ENCODE measurements at regions not wholly inside any gene's neighbourhood (a gene's known extent, or its start where the extent isn't known, plus 50 kb on each side); places are given as distances from the start of the nearest gene placed in this dataset.

- Histone ChIP-seq H3K27me3 (no peaks in the 10 kb centered on the region), H3K9me3 (no peaks in the 10 kb centered on the region), H3K36me3 (no peaks in the 10 kb centered on the region), H3K4me3 (no peak overlapping the region), H3K27ac (no peak overlapping the region), H3K4me1 (no peaks in the 10 kb centered on the region)
- intact Hi-C loops (cut with DNase I; ENCODE audit: low total_unique reads): no loop called here
- no peak for DNase-seq
- TF ChIP-seq, protein P1, sequence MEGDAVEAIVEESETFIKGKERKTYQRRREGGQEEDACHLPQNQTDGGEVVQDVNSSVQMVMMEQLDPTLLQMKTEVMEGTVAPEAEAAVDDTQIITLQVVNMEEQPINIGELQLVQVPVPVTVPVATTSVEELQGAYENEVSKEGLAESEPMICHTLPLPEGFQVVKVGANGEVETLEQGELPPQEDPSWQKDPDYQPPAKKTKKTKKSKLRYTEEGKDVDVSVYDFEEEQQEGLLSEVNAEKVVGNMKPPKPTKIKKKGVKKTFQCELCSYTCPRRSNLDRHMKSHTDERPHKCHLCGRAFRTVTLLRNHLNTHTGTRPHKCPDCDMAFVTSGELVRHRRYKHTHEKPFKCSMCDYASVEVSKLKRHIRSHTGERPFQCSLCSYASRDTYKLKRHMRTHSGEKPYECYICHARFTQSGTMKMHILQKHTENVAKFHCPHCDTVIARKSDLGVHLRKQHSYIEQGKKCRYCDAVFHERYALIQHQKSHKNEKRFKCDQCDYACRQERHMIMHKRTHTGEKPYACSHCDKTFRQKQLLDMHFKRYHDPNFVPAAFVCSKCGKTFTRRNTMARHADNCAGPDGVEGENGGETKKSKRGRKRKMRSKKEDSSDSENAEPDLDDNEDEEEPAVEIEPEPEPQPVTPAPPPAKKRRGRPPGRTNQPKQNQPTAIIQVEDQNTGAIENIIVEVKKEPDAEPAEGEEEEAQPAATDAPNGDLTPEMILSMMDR (IDR thresholded peaks at IDR 0.05): no peak
- no peak for TF ChIP-seq POLR2A (IDR thresholded peaks at IDR 0.05)
These were observed 100.3 kb downstream of the TANC2 start for GRCh38 chr17:63066158-63066813.

DNA sequence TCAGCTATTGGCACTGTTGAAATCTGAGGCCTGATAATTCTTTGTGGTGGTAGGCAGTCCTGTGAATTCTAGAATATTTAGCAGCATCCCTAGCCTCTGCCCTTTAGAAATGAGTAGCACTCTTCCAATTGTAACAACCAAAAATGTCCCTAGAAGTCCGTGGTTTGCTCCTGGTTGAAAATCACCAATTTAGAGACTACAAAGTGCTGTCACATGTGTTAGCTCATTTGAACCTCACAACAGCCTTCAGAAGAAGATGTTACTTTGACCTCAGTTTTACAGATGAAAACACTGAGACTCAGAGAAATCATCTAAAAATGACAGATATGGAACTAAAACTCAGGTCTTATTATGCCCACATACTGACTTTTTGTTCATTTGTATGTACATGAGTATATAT lies 103.2 kb downstream of the TANC2 start:
- Histone ChIP-seq H3K9me3 (no peaks in the 10 kb centered on the region), H3K4me3 (no peak overlapping the region), H3K27me3 (no peaks in the 10 kb centered on the region), H3K27ac (no peak overlapping the region), H3K36me3 (no peaks in the 10 kb centered on the region), H3K4me1 (no peaks in the 10 kb centered on the region)
- intact Hi-C loops (cut with DNase I; ENCODE audit: low total_unique reads): no loop called here
- TF ChIP-seq, protein P1 (IDR thresholded peaks at IDR 0.05): no peak
- no peak for TF ChIP-seq POLR2A (IDR thresholded peaks at IDR 0.05)
- no peak for DNase-seq

DNA sequence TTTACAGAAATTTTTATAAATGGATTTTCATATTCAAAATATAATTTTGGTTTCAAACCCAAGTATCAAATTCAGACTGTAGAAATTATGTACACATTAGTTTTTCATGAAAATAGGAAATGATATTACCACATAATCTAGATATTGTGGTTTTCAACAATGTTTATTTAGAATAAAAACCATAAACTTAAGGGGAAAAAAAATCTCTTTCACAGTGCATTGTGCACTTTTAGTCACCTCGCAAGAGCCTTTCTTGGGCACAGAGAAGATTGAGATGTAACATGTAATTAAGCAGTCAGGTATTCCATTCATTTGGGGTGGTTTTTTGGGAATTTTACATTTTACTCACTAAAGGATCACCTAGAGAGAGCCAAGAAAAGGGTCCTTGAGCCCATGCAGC lies 104.0 kb downstream of the TANC2 start:
- no peak for DNase-seq
- no peaks in the 10 kb centered on the region for H3K9me3 ChIP-seq
- no peak overlapping the region for H3K27ac ChIP-seq
- intact Hi-C loops (cut with DNase I; ENCODE audit: low total_unique reads): no loop called here
- H3K36me3 ChIP-seq: no peaks in the 10 kb centered on the region
- no peaks in the 10 kb centered on the region for H3K4me1 ChIP-seq
- no peaks in the 10 kb centered on the region for H3K27me3 ChIP-seq
- no peak for TF ChIP-seq POLR2A (IDR thresholded peaks at IDR 0.05)
- TF ChIP-seq, protein P1 (IDR thresholded peaks at IDR 0.05): no peak
- H3K4me3 ChIP-seq: no peak overlapping the region

DNA sequence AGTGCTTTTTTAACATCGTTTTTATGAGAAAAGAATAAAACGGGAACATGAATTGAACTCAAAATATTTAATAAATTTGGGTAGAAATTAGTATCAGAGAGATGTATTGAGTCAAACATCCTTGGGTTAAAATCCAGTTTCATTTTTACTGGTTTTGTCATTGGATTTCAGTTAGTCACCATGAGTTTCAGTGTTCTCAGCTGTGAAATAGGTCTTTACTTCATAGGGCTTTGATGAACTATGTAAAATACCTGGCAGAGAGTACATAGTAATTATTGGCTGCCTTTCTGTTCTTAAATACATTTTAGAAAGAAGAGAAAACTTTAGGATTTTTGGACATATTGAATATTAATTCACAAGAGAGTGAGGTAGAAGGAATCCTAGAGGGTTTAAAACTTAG lies 105.8 kb downstream of the TANC2 start:
- DNase-seq: no peak
- no peaks in the 10 kb centered on the region for H3K27me3 ChIP-seq
- intact Hi-C loops (cut with DNase I; ENCODE audit: low total_unique reads): no loop called here
- no peaks in the 10 kb centered on the region for H3K4me1 ChIP-seq
- H3K4me3 ChIP-seq: no peak overlapping the region
- no peaks in the 10 kb centered on the region for H3K36me3 ChIP-seq
- H3K27ac ChIP-seq: no peak overlapping the region
- TF ChIP-seq, protein P1 (IDR thresholded peaks at IDR 0.05): no peak
- TF ChIP-seq POLR2A (IDR thresholded peaks at IDR 0.05): no peak
- H3K9me3 ChIP-seq: no peaks in the 10 kb centered on the region

DNA sequence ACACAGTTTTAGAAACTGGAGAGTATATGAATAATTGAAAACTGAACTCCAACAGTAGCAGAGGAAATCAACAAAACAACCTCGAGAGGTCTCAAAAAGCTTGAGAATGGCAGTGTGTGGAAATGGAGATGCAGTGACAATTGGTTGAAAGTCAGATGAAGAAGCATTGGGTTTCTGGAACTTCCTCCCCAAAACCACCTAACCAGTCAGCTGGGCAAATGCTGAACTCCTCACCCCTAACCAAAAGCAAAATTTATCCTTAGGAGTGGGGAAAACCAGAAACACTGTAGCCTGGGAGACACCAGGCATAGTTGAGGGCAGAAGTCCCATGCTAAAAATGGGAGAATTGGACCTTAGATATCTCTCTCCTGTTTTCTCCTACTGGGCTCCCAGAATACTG lies 109.9 kb downstream of the TANC2 start:
- intact Hi-C loops (cut with DNase I; ENCODE audit: low total_unique reads): no loop called here
- no peak overlapping the region for H3K27ac ChIP-seq
- no peaks in the 10 kb centered on the region for H3K27me3 ChIP-seq
- H3K36me3 ChIP-seq: no peaks in the 10 kb centered on the region
- no peak overlapping the region for H3K4me3 ChIP-seq
- H3K9me3 ChIP-seq: no peaks in the 10 kb centered on the region
- DNase-seq: no peak
- H3K4me1 ChIP-seq: no peaks in the 10 kb centered on the region
- no peak for TF ChIP-seq POLR2A (IDR thresholded peaks at IDR 0.05)
- TF ChIP-seq, protein P1 (IDR thresholded peaks at IDR 0.05): no peak

All from uterus (tissue), 3 donors.